Endothelial cell (in vitro differentiated cells): ENCODE measurements at regions not wholly inside any gene's neighbourhood (a gene's known extent, or its start where the extent isn't known, plus 50 kb on each side); places are given as distances from the start of the nearest gene placed in this dataset.

Experiments used
- DNase-seq: peaks from one replicate; pipeline ENCODE4 v3.0.0; 2021; ENCODE audit warnings: low spot score
- H3K27ac Mint-ChIP-seq: one replicate; pipeline ENCODE4 v1.8.0; 2021; ENCODE audit warnings: mixed read lengths, inconsistent platforms; ENCODE audit not compliant: unreplicated experiment
- H3K27me3 Mint-ChIP-seq: one replicate; pipeline ENCODE4 v1.8.0; 2021; ENCODE audit warnings: mild to moderate bottlenecking, moderate library complexity, mixed read lengths, inconsistent platforms; ENCODE audit not compliant: unreplicated experiment
- H3K36me3 Mint-ChIP-seq: one replicate; pipeline ENCODE4 v1.8.0; 2021; ENCODE audit warnings: mild to moderate bottlenecking, low read depth, mixed read lengths, inconsistent platforms; ENCODE audit not compliant: unreplicated experiment
- H3K4me1 Mint-ChIP-seq: one replicate; pipeline ENCODE4 v1.8.0; 2021; ENCODE audit warnings: mild to moderate bottlenecking, mixed read lengths, inconsistent platforms; ENCODE audit not compliant: unreplicated experiment
- H3K4me3 Mint-ChIP-seq: one replicate; pipeline ENCODE4 v1.8.0; 2021; ENCODE audit warnings: mild to moderate bottlenecking, mixed read lengths, inconsistent platforms; ENCODE audit not compliant: unreplicated experiment
- H3K9me3 Mint-ChIP-seq: one replicate; pipeline ENCODE4 v1.8.0; 2021; ENCODE audit warnings: mixed read lengths, inconsistent platforms; ENCODE audit not compliant: unreplicated experiment
- TF ChIP-seq, protein P1 (sequence below): fragments of 200-600 bp; sonication (generic); IDR thresholded peaks from one replicate; pipeline ENCODE4 v1.5.0; 2021; ENCODE audit warnings: antibody characterized with exemption; ENCODE audit not compliant: unreplicated experiment

DNA sequence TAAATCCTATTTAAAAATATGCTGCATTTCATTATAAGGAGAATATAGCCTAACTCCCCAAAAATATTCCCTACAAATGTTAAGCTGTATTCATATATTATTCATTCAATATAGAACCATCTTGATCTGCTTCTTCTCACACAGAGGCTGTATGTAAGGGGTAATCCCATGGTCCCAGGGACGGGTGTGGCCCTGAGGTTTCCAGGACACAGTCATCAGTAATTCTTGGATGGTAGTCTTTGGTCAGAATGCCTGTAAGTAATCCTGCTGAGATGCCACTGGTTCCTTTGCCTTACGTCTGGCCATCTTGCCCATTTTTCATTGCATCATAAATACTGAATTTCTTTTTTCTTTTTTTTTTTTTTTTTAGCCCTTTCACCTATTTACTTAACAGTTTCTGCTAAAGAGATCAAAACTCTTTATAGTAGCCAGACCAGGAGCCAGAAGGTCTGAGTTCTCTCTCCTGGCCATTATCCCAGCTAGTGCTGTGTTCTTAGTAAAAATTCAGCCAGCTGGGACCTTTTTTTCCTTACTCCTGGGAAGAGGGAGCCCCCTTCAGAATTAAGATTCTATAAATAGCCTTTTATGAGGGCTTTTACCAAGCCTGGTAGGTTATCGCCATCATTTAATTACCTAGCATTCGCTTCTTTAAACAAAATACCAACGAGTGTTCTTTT, 134.9 kb downstream of the SOX11 start:
- Mint-ChIP-seq H3K4me3 (no peak overlapping the region), H3K36me3 (peaks cover 3% of the 10 kb centered on the region), H3K27me3 (no peaks in the 10 kb centered on the region), H3K4me1 (no peaks in the 10 kb centered on the region), H3K27ac (no peak overlapping the region), H3K9me3 (no peaks in the 10 kb centered on the region)
- TF ChIP-seq, protein P1, sequence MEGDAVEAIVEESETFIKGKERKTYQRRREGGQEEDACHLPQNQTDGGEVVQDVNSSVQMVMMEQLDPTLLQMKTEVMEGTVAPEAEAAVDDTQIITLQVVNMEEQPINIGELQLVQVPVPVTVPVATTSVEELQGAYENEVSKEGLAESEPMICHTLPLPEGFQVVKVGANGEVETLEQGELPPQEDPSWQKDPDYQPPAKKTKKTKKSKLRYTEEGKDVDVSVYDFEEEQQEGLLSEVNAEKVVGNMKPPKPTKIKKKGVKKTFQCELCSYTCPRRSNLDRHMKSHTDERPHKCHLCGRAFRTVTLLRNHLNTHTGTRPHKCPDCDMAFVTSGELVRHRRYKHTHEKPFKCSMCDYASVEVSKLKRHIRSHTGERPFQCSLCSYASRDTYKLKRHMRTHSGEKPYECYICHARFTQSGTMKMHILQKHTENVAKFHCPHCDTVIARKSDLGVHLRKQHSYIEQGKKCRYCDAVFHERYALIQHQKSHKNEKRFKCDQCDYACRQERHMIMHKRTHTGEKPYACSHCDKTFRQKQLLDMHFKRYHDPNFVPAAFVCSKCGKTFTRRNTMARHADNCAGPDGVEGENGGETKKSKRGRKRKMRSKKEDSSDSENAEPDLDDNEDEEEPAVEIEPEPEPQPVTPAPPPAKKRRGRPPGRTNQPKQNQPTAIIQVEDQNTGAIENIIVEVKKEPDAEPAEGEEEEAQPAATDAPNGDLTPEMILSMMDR = no peak
- no peak for DNase-seq

DNA sequence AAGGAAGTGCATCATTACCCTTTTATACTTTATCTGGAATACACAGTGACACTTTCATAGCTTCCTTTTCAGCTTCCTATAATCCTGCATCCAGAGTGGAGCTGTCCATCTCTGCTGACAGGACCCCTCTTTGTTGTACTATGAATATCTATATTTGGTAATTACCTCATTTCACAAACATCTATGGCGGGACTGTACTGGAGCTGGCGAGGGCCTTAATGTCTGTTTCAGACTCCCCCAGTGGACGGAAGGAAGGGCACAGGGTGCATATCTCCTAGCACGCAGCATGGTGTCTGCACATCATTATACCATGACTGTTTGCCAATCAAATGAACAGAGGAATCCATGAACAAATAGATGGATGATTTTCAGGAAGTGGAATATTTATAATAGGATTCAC, 142.3 kb downstream of the SOX11 start:
- TF ChIP-seq, protein P1 = no peak
- peaks cover 3% of the 10 kb centered on the region for H3K4me1 Mint-ChIP-seq
- DNase-seq = no peak

DNA sequence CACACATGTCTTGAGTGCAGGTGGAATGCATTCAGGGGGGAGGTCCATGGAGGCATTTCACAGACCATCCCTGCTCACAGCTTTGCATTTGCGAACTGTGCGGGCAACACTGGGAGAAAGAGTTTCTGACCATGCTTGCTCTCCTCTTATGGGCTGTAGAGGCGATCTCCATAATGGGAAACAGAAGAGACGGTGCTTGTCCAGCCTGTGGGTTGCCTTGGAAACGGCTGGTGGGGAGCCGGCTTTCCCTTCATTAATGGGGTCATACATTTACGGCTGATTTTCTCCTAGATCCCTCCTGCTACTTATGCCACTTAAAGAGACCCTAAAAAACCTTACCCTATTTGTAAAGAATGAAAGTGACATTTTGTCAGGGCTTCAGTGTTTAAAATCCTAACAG, 147.4 kb downstream of the SOX11 start:
- TF ChIP-seq, protein P1 = no peak
- no peak overlapping the region for H3K4me3 Mint-ChIP-seq
- no peaks in the 10 kb centered on the region for H3K9me3 Mint-ChIP-seq
- no peak for DNase-seq
- H3K27ac Mint-ChIP-seq = no peak overlapping the region
- H3K36me3 Mint-ChIP-seq = no peaks in the 10 kb centered on the region
- H3K4me1 Mint-ChIP-seq = peaks cover 1% of the 10 kb centered on the region
- no peaks in the 10 kb centered on the region for H3K27me3 Mint-ChIP-seq

More for the DNA sequence above, 142.3 kb downstream of the SOX11 start:
- Mint-ChIP-seq H3K27me3 (no peaks in the 10 kb centered on the region), H3K27ac (no peak overlapping the region), H3K9me3 (no peaks in the 10 kb centered on the region), H3K36me3 (no peaks in the 10 kb centered on the region), H3K4me3 (no peak overlapping the region)

DNA sequence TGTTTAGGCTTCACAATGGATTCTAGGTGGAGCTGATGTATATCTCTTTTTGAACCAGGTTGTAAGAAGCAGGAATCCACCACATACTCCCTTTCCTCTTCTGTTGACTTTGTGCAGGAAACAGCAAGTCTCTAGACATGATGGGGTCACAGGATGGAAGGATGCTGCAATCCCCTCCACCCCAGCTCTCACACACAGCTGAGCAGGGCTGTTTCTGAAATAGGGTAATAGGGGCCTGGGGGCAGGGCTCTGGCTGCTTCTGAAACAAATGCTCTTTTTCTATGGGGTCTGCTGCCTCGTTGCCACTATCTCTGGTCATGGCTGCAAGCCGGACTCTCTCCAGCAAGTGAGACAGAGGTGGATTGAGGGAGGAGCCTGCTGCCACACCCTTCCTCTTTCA, 148.9 kb downstream of the SOX11 start:
- TF ChIP-seq, protein P1 = no peak
- no peaks in the 10 kb centered on the region for H3K27me3 Mint-ChIP-seq
- no peak overlapping the region for H3K27ac Mint-ChIP-seq
- H3K4me3 Mint-ChIP-seq = no peak overlapping the region
- no peak for DNase-seq
- no peaks in the 10 kb centered on the region for H3K36me3 Mint-ChIP-seq
- H3K4me1 Mint-ChIP-seq = no peaks in the 10 kb centered on the region
- H3K9me3 Mint-ChIP-seq = no peaks in the 10 kb centered on the region

DNA sequence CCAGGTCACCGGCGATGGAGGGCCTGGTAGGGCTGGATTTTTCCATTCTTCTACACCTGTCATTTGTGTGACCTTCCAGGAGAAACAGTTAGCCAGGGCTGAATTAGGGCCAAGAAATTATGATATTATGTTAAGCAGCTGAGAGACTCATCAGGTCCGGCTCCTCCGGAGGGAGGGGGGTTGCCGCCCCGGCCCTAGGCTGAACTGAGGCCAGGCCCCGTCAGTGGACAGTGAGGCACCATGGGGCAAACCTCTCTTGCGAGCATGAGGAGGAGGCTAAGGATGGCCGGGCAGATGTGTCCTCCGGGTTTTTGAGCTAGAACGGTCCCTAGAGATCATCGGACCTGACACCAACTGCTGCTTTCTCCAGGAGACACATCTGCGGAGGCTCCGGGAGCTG, 150.1 kb downstream of the SOX11 start:
- Mint-ChIP-seq H3K4me1 (no peaks in the 10 kb centered on the region), H3K27me3 (no peaks in the 10 kb centered on the region), H3K9me3 (no peaks in the 10 kb centered on the region), H3K27ac (no peak overlapping the region), H3K36me3 (no peaks in the 10 kb centered on the region), H3K4me3 (no peak overlapping the region)
- TF ChIP-seq, protein P1 = no peak
- no peak for DNase-seq
